Endothelial cell (in vitro differentiated cells): ENCODE measurements at regions not wholly inside any gene's neighbourhood (a gene's known extent, or its start where the extent isn't known, plus 50 kb on each side); places are given as distances from the start of the nearest gene placed in this dataset.

Experiments used
- DNase-seq: peaks from one replicate; pipeline ENCODE4 v3.0.0; 2021; ENCODE audit warnings: low spot score
- H3K27ac Mint-ChIP-seq: one replicate; pipeline ENCODE4 v1.8.0; 2021; ENCODE audit warnings: mixed read lengths, inconsistent platforms; ENCODE audit not compliant: unreplicated experiment
- H3K27me3 Mint-ChIP-seq: one replicate; pipeline ENCODE4 v1.8.0; 2021; ENCODE audit warnings: mild to moderate bottlenecking, moderate library complexity, mixed read lengths, inconsistent platforms; ENCODE audit not compliant: unreplicated experiment
- H3K36me3 Mint-ChIP-seq: one replicate; pipeline ENCODE4 v1.8.0; 2021; ENCODE audit warnings: mild to moderate bottlenecking, low read depth, mixed read lengths, inconsistent platforms; ENCODE audit not compliant: unreplicated experiment
- H3K4me1 Mint-ChIP-seq: one replicate; pipeline ENCODE4 v1.8.0; 2021; ENCODE audit warnings: mild to moderate bottlenecking, mixed read lengths, inconsistent platforms; ENCODE audit not compliant: unreplicated experiment
- H3K4me3 Mint-ChIP-seq: one replicate; pipeline ENCODE4 v1.8.0; 2021; ENCODE audit warnings: mild to moderate bottlenecking, mixed read lengths, inconsistent platforms; ENCODE audit not compliant: unreplicated experiment
- H3K9me3 Mint-ChIP-seq: one replicate; pipeline ENCODE4 v1.8.0; 2021; ENCODE audit warnings: mixed read lengths, inconsistent platforms; ENCODE audit not compliant: unreplicated experiment
- CTCF ChIP-seq: fragments of 200-600 bp; sonication (generic); IDR thresholded peaks from one replicate; pipeline ENCODE4 v1.5.0; 2021; ENCODE audit warnings: antibody characterized with exemption; ENCODE audit not compliant: unreplicated experiment

GRCh38 chr15:95733931-95734330, 596.6 kb upstream of the NR2F2 start:
- no peak for TF ChIP-seq CTCF
- H3K4me3 Mint-ChIP-seq: no peak overlapping the region
- no peaks in the 10 kb centered on the region for H3K9me3 Mint-ChIP-seq
- H3K4me1 Mint-ChIP-seq: peaks cover 27% of the 10 kb centered on the region
- H3K27ac Mint-ChIP-seq: peak overlapping the region; percentile 79
- H3K27me3 Mint-ChIP-seq: peaks cover 1% of the 10 kb centered on the region
- no peak for DNase-seq
- H3K36me3 Mint-ChIP-seq: no peaks in the 10 kb centered on the region

- TF ChIP-seq CTCF: no peak
- Mint-ChIP-seq H3K27me3 (peaks cover 1% of the 10 kb centered on the region), H3K4me1 (peaks cover 27% of the 10 kb centered on the region), H3K36me3 (no peaks in the 10 kb centered on the region), H3K4me3 (no peak overlapping the region), H3K9me3 (no peaks in the 10 kb centered on the region), H3K27ac (peak overlapping the region; percentile 87)
- no peak for DNase-seq
These were observed 595.8 kb upstream of the NR2F2 start for GRCh38 chr15:95734422-95735316.

GRCh38 chr15:95737060-95737459, 593.4 kb upstream of the NR2F2 start:
- no peaks in the 10 kb centered on the region for H3K36me3 Mint-ChIP-seq
- no peak overlapping the region for H3K4me3 Mint-ChIP-seq
- no peak overlapping the region for H3K27ac Mint-ChIP-seq

GRCh38 chr15:95739131-95739530, 591.4 kb upstream of the NR2F2 start:
- H3K27me3 Mint-ChIP-seq: peaks cover 2% of the 10 kb centered on the region
- TF ChIP-seq CTCF: no peak
- H3K9me3 Mint-ChIP-seq: no peaks in the 10 kb centered on the region
- no peaks in the 10 kb centered on the region for H3K36me3 Mint-ChIP-seq
- peaks cover 20% of the 10 kb centered on the region for H3K4me1 Mint-ChIP-seq
- no peak for DNase-seq
- no peak overlapping the region for H3K27ac Mint-ChIP-seq
- H3K4me3 Mint-ChIP-seq: no peak overlapping the region

More at GRCh38 chr15:95737060-95737459, 593.4 kb upstream of the NR2F2 start:
- TF ChIP-seq CTCF: no peak
- Mint-ChIP-seq H3K4me1 (peaks cover 27% of the 10 kb centered on the region), H3K27me3 (peaks cover 1% of the 10 kb centered on the region), H3K9me3 (no peaks in the 10 kb centered on the region)
- DNase-seq: no peak

GRCh38 chr15:95741830-95742229, 588.7 kb upstream of the NR2F2 start:
- no peaks in the 10 kb centered on the region for H3K4me1 Mint-ChIP-seq
- no peak overlapping the region for H3K27ac Mint-ChIP-seq
- no peaks in the 10 kb centered on the region for H3K9me3 Mint-ChIP-seq
- no peak for DNase-seq
- H3K36me3 Mint-ChIP-seq: no peaks in the 10 kb centered on the region
- H3K4me3 Mint-ChIP-seq: no peak overlapping the region
- H3K27me3 Mint-ChIP-seq: peaks cover 1% of the 10 kb centered on the region
- TF ChIP-seq CTCF: no peak
